Activated effector memory CD4-positive, alpha-beta T cell treated with Interleukin-2 at 50 U/mL for 16 hours (primary cell): ENCODE measurements at regions not wholly inside any gene's neighbourhood (a gene's known extent, or its start where the extent isn't known, plus 50 kb on each side); places are given as distances from the start of the nearest gene placed in this dataset.

ENCODE experiments used
- DNase-seq: peaks from one replicate; pipeline ENCODE4 v3.0.0-alpha.2; 2020

DNA sequence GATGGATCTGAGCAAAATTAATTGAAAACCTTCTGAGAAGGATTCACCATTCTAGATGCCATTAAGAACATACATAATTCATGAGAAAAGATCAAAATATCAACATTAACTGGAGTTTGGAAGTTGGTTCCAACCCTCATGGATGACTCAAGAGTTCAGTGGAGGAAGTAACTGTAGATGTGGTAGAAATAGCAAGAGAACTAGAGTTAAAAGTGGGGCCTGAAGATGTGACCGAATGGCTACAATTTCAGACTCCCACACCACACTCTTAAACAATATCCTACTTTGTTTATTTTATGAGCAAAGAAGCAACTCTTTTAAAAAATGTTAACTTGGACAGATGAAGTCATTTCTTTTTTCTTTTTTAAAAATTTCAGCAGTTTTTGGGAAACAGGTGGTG lies 354.3 kb downstream of the KLF12 start:
- DNase-seq: no peak

DNA sequence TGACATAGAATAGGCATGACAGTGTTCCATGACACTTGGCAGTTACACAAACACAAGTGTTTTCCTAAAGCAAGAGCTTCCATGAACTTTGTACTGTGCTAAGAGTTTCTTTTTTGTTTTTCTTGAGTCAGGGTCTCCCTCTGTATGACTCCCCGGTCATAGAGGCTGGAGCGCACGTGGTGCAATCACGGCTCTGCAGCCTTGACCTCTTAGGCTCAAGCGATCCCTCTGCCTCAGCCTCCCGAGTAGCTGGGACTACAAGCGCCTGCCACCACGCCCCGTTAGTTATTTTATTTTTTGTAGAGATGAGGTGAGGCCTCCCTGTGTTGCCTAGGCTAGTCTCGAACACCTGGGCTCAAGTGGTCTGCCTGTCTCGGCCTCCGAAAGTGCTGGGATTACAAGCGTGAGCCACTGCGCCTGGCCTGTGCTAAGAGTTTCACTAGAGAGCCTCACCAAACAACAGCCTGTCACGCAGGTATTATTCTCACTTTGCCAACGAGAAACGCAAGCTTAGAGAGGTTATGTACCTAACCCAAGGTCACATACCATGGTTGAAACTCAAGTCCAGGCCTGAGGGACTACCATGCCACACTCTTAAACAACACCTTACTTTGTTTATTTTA lies 355.9 kb downstream of the KLF12 start:
- DNase-seq: no peak

DNA sequence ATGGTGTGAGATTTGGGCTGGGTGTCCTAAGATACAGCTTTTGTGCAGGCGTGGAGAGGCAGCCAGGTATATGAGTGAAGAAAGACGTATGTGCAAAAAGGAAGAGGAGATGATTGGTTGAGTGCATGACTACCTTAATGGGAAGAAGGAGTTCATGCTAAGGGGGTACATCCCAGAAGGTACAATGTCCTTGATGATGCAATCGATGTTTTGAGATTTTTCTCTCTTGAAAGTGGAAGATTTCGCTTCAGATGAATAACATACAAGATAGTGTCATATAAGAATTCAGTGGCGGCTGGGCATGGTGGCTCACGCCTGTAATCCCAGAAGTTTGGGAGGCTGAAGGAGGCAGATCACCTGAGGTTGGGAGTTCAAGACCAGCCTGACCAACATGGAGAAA lies 357.1 kb downstream of the KLF12 start:
- DNase-seq: no peak

DNA sequence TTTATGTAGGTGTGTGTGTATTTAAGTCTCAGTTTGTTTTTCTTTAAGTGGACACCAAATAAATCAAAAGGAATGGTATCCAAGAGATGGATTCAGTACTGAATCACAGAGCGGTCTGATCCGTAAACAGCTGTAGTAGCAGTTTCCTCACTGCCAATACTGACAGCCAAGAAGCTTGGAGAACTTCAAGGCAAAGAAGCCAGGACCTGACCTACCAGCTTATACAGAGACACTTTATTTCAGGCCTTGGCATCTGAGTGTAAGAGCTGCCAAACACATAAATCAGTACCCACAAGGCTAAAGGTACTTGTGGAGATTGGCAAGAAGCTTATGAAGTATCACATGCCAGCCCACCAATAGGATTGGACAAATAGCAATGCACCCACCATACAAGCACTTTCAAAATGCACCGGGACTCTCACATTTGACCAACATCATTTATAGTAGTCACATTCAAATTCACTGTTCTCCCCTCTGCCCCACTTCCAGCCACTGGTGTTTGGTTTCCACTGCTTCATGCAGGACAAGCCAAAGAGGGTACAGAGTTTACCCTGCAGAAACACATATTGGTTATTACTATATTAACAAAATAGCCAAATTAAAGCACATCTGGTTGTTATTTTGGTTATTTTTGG lies 357.9 kb downstream of the KLF12 start:
- DNase-seq: no peak

DNA sequence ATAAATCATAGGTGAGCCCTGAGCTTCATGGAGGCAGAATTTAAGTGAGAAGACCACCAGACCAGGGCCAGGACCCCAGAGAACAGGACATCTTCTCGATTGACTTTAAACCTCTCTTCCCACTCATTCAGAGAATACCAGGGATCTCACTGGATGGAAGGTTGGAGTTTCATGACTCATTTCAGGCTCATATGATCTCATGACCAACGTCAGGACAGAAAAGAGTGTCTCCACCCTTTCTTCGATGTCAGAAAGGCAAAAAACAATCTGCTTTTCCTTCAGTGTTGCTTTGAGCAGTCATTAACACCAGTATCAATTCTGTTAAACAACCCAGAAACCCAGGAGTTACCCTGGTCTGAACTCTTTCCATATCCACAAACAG lies 361.0 kb downstream of the KLF12 start:
- DNase-seq: no peak

GRCh38 chr13:73772449-73773167 lies 361.6 kb downstream of the KLF12 start:
- no peak for DNase-seq

GRCh38 chr13:73767747-73768315 lies 366.4 kb downstream of the KLF12 start:
- DNase-seq: peak; percentile 32

DNA sequence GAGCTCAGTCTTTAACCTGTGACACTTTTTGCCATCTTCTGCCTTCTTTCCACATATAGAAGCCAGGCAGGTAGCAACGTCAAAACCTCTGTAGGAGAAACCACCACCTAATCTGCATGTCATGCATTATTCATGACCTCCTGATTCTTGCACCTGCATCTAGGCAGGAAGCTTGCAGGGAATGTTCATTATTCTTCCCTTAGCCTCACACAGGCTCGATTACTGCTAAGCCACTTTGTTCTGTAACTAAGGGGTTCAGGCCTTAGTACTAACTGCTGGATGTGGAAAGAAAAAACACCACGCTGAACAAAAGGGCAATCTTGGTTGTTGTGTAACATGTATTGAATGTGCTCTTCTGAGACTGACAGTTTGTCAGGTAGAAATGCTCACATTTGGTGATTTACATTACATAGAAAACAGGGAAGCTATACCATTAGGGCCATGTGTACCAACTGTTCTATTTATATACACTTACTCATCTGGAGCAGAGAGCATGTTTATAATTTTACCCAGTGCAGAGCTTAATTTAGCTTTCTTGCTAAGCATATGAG lies 366.9 kb downstream of the KLF12 start:
- DNase-seq: no peak

DNA sequence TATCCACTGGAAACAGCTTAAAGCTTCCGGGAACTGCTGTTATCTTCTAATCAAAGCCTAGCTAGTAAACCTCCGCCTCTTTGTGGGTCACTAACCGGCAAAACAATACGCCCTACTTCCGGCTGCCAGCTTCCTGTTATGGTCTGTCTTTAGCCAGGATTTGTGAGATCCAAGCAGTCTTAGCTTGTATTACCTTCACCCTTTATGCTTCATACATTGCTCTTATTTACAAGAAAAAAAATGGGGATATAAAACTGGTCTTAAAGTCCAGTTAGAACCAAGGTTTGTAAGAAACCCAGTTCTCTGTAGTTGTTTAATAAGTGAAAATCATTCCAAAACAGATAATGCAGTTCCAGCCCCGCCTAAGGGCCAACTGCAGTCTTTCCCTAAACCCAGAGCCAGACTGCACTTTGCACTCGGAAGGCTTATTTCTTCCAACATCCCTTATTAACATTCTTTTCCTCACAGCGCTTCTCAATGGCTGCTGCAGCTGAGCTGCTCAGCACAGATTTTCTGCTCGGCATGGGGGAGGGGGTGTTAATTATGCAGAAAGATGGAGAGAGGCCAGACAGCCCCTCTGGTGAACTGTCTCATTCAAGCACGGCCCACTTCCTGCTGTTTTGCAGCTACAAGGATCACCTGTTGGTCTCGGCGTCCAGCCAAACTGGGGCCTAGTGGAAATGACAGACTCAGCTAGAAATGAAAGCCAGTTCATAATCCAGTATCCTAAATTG lies 368.4 kb downstream of the KLF12 start:
- DNase-seq: peak; percentile 81

GRCh38 chr13:73759434-73759833 lies 374.8 kb downstream of the KLF12 start:
- DNase-seq: no peak

DNA sequence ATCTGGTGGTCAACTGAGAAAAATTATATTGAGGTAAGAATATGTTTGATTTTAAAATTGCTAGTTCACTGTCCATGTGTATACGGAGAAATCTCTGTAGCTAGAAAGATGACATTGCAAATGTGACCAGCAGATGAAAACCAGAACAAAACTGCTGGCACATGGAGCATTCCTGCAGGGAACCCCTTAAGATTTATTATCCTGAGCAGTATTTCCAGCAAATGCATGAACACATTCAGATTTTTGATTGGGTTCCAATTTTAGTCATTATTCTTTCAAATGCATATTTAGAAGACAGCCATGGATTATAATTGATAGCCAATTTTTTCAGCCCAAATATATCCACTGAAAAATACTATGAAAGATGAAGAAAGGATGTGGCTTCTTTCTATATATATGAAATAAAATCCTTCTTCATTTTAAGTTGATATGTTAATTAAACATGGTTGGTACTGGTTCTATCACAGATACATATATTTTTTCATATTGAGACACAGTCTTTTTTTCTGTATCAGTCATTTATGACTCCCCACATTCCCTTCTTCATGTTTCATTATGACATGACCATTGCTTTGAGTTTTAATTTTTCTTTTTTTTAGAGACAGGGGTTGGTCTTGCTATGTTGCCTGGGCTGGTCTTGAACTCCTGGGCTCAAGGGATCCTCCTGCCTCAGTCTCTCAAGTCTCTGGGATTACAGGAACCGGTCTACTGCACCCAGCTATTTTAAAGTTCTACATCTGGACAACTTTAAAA lies 376.5 kb downstream of the KLF12 start:
- no peak for DNase-seq

DNA sequence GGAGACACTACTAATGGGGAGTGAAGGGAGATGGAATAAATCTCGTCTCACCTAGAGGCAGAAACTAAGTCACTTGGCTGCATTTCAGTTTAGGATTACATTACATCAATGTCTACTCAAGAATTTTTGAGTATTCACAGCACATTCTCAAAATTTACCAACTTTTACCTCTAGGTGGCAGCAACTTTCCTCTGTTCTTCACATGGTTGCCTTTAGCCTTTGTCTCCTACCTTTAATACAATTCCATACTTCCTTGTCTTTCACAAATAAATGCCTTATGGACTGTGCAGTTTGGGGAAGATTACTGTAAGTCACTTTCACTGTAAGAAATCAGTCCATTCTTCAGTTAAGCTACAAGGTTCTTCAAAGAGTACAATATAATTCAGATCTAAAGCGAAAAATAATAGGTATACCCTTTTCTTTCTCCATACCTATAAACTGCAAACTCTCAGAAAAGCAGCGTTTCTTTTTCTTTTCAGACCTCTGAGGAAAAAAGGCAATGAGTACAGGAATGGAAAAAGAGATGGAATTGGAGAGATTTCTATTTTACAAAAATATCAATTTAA lies 379.4 kb downstream of the KLF12 start:
- DNase-seq: no peak

GRCh38 chr13:73754241-73754640 lies 380.0 kb downstream of the KLF12 start:
- DNase-seq: no peak

DNA sequence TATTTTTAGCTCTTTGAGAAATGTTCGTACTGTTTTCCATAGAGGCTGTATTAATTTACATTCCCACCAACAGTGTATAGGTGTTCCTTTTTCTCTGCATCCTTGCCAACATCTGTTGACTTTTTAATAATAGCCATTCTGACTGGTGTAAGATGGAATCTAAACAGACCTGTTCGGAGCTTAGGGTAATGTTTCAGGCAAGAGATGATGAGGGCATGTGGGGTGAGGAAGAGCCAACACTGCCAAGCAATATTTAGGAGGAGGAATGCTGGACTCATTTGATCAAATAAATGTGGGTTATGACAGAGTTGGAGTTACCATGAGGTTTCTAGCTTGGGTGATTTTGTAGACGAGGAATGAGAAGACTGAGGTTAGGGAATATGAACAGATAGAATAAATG lies 382.9 kb downstream of the KLF12 start:
- DNase-seq: no peak

- no peak for DNase-seq
Observed at GRCh38 chr13:73748404-73748803, 385.8 kb downstream of the KLF12 start.

GRCh38 chr13:73745190-73745589 lies 389.0 kb downstream of the KLF12 start:
- DNase-seq: no peak

- DNase-seq: no peak
Observed at GRCh38 chr13:73742982-73743381, 391.2 kb downstream of the KLF12 start.

DNA sequence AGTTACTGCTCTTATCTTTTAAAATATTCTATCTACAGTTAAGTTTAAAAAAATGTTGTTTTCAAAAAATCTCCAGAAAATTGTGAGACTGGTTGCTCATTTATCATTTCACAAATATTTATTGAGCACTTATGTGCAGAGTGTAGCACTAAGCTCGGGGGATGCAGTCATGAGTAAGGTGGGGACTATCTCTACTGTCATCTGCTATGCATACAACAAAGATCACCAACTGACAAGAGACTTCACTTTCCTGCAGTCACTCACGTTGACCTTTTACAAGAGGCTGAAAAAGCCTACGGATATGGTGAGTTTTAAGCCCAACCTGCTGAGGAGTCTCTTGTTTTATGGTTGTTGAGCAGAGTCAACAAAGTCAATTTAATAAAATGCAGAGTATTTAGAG lies 392.5 kb downstream of the KLF12 start:
- no peak for DNase-seq

- no peak for DNase-seq
Observed at GRCh38 chr13:73741111-73741510, 393.1 kb downstream of the KLF12 start.

DNA sequence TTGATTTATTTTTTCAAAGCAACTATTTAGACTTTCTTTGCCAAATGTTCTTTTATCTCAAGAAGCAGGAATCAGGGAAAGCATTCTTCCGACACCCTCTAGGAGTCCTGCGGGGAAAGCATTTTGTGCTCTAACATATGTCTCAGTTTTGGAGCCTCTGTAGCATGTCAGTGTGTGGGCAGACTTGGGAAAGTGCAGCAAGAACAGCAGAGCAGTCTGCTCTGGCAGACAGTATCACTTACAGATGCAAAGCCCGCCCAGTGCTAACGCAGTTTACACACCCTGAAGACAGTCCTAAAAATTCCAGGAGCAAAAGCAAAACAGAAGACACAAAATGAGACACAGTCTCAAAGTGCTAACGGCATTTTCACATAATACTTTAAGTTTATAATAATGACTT lies 393.5 kb downstream of the KLF12 start:
- no peak for DNase-seq

DNA sequence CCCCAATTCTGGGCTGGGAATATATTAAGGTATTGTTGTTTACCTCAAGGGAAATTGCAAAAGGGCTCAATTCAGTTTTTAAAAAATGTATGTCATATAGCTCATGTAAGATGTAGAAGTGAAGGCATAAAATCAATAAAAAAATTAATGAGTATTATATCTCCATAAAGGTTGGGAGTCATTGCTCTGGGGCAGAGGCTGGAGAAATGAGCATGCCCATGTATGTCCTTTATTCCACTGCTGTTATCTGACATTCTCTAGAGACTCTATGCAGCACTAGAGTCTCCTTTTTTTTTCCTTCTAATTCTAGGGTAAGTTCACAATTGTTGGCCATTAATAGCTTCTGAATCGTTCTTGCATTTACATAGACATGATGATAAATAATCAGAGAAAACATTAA lies 394.8 kb downstream of the KLF12 start:
- no peak for DNase-seq

DNA sequence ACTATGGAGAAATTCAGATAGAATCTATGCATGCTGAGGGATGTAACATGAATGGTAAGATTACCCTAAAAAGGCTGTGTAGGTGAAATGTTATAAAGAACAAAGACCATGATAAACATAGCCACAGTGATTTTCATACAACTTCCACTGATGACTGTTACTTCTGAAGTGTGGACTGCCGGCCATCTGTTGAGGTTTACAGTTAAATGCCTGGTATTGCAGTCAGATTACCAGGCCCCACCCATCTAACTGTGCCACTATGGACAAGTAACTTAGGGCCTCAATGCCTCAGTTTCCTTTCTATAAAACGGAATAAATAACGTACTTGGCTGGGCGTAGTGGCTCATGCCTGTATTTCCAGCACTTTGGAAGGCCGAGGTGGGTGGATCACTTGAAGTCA lies 395.6 kb downstream of the KLF12 start:
- DNase-seq: no peak
